ENCODE measurements at regions not wholly inside any gene's neighbourhood (a gene's known extent, or its start where the extent isn't known, plus 50 kb on each side); places are given as distances from the start of the nearest gene placed in this dataset.
A peak's percentile ranks its signal among the peaks of the same experiment; 100 is the strongest.

- no peak for DNase-seq (ENCODE audit: low read depth)
- H3K4me3 ChIP-seq (ENCODE audit: low read length) = no peak overlapping the region
- TF ChIP-seq, protein P1, sequence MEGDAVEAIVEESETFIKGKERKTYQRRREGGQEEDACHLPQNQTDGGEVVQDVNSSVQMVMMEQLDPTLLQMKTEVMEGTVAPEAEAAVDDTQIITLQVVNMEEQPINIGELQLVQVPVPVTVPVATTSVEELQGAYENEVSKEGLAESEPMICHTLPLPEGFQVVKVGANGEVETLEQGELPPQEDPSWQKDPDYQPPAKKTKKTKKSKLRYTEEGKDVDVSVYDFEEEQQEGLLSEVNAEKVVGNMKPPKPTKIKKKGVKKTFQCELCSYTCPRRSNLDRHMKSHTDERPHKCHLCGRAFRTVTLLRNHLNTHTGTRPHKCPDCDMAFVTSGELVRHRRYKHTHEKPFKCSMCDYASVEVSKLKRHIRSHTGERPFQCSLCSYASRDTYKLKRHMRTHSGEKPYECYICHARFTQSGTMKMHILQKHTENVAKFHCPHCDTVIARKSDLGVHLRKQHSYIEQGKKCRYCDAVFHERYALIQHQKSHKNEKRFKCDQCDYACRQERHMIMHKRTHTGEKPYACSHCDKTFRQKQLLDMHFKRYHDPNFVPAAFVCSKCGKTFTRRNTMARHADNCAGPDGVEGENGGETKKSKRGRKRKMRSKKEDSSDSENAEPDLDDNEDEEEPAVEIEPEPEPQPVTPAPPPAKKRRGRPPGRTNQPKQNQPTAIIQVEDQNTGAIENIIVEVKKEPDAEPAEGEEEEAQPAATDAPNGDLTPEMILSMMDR (conservative IDR thresholded peaks at IDR 0.05; ENCODE audit: low read depth, low read length) = no peak
Measured at GRCh38 chr7:46746695-46747687, 825.9 kb upstream of the IGFBP3 start.

DNA sequence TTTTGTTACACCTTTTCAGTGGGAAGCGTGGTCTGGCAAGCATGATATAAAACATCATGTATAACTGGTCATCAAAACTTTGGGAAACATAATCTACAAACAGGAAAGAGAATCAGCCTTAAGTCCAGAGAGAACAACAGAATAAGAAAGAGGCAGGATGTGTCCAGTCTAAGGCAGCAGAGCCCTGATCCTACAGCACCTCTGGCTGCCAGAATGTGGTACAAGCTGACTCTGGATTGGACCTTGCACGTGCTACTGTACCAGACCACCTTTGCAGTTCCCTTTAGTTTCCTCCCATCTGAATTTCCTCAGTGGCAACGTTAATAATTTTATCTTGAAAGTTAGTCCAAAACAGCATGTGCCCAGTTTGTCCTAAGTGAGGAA lies 824.6 kb upstream of the IGFBP3 start:
- no peak for DNase-seq (ENCODE audit: low read depth)
- H3K4me3 ChIP-seq (ENCODE audit: low read length) = no peak overlapping the region
- TF ChIP-seq, protein P1 (conservative IDR thresholded peaks at IDR 0.05; ENCODE audit: low read depth, low read length) = no peak

DNA sequence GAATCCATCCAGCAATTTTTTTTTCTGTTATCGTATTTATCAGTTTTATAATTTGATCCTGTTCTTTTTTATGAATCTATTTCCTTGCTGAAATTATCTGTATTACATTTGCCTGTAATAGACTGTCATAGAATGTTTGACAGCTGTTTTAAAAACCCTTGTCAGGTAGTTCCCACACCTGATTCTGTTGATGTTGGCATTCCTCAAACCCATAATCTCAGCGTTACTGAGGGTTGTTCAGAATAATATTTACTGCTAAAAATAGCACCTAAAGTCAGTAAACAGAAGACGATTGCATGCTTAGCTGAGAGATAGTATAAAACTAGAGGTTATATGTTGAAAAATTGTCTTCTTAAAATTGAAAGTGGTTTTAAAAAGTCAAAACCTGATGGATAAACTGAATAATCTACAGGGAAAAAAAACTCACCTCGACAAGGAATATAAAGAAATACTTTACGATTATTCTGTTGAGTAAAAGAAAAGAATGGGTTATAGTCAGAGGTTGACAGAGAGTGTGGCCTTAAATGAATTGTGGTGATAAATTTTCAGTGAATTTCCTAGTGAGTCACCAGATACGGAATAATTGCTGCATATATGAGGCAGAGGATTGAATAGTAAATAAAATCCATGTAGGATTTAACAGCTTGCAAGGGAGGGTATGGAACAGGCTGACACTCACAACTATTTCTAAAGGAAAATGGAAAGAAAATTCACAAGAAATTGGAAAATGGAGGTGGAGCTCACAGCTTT lies 824.1 kb upstream of the IGFBP3 start:
- DNase-seq (ENCODE audit: low read depth) = no peak
- TF ChIP-seq, protein P1 (conservative IDR thresholded peaks at IDR 0.05; ENCODE audit: low read depth, low read length) = no peak
- H3K4me3 ChIP-seq (ENCODE audit: low read length) = no peak overlapping the region

DNA sequence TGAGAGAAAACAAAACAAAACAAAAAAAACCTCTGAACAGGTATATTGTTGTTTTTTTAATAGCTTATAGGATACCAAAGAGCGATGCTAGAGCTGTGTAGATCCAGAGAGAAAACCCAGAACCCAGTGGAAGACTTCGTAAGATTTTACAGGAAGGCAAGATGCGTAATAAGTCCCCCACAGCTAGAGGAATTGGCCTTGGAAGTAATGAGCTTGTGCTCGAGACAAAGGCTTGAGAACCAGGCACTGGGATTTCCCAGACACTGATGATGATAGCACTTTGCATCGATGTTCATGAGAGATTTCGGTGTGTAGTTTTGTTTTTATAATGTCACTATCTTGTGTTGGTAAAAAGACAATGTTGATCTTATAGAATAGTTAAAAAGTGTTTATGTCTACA lies 821.5 kb upstream of the IGFBP3 start:
- DNase-seq (ENCODE audit: low read depth) = no peak
- TF ChIP-seq, protein P1 (conservative IDR thresholded peaks at IDR 0.05; ENCODE audit: low read depth, low read length) = no peak

GRCh38 chr7:46741938-46742540 lies 821.0 kb upstream of the IGFBP3 start:
- TF ChIP-seq, protein P1 (conservative IDR thresholded peaks at IDR 0.05; ENCODE audit: low read depth, low read length) = no peak
- H3K4me3 ChIP-seq (ENCODE audit: low read length) = no peak overlapping the region
- DNase-seq (ENCODE audit: low read depth) = peak; percentile 24

More for the DNA sequence above, 821.5 kb upstream of the IGFBP3 start:
- H3K4me3 ChIP-seq (ENCODE audit: low read length) = no peak overlapping the region

DNA sequence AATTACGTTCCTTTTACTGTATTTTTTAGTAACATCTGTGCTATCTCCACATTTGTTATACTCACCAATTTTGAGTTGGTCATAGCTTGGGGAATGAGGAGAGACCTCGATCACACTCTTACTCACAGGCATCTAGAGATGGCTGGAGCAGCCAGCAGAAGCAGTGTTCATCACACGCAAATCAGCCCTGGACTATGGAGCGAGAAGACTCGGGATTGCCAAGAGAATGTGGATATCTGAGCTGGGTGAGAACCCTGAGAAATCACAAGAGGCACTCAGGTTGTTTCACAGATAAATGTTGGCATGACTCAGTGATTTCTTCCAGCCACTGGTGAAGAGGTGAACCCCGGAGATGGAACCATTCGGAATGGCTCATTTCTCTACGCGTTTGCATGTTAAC lies 820.1 kb upstream of the IGFBP3 start:
- DNase-seq (ENCODE audit: low read depth) = no peak
- no peak overlapping the region for H3K4me3 ChIP-seq (ENCODE audit: low read length)
- TF ChIP-seq, protein P1 (conservative IDR thresholded peaks at IDR 0.05; ENCODE audit: low read depth, low read length) = no peak

All from retinal pigment epithelial cell (primary cell).